Smooth muscle cell (in vitro differentiated cells): ENCODE measurements at regions not wholly inside any gene's neighbourhood (a gene's known extent, or its start where the extent isn't known, plus 50 kb on each side); places are given as distances from the start of the nearest gene placed in this dataset.

Source experiments
- DNase-seq: peaks from one replicate; lab custom pipeline; 2025; ENCODE audit not compliant: unreplicated experiment; lab: John Stamatoyannopoulos, UW
- H2AFZ ChIP-seq: fragments of 200-600 bp; sonication (generic); 2 replicates; pipeline ENCODE4 v1.6.0; 2016; ENCODE audit warnings: antibody characterized with exemption, low read depth, mild to moderate bottlenecking
- H3F3A ChIP-seq: fragments of 200-600 bp; sonication (generic); 2 replicates; pipeline ENCODE4 v1.6.0; 2017; ENCODE audit warnings: antibody characterized with exemption, low read depth
- H3K27ac ChIP-seq: fragments of 200-600 bp; sonication (generic); 2 replicates; pipeline ENCODE4 v1.5.1; 2016; ENCODE audit warnings: low read depth, mild to moderate bottlenecking
- H3K27me3 ChIP-seq: fragments of 200-600 bp; sonication (generic); 2 replicates; pipeline ENCODE4 v1.6.1; 2016; ENCODE audit warnings: low read depth, mild to moderate bottlenecking
- H3K36me3 ChIP-seq: fragments of 200-600 bp; sonication (generic); 2 replicates; pipeline ENCODE4 v1.5.1; 2016; ENCODE audit warnings: low read depth
- H3K4me1 ChIP-seq: fragments of 200-600 bp; sonication (generic); 2 replicates; pipeline ENCODE4 v1.5.1; 2016; ENCODE audit warnings: low read depth
- H3K4me2 ChIP-seq: fragments of 200-600 bp; sonication (generic); 2 replicates; pipeline ENCODE4 v1.6.0; 2016; ENCODE audit warnings: mild to moderate bottlenecking
- H3K4me3 ChIP-seq: fragments of 200-600 bp; sonication (generic); 2 replicates; pipeline ENCODE4 v1.5.1; 2016; ENCODE audit warnings: mild to moderate bottlenecking
- H3K79me2 ChIP-seq: fragments of 200-600 bp; sonication (generic); 2 replicates; pipeline ENCODE4 v1.6.0; 2016; ENCODE audit warnings: low read depth, mild to moderate bottlenecking
- H3K9ac ChIP-seq: fragments of 200-600 bp; sonication (generic); 2 replicates; pipeline ENCODE4 v1.6.0; 2016; ENCODE audit warnings: low read depth
- H3K9me3 ChIP-seq: fragments of 200-600 bp; sonication (generic); replicated peaks from 2 replicates; pipeline ENCODE4 v1.5.1; 2016; ENCODE audit warnings: low read depth
- H4K20me1 ChIP-seq: fragments of 200-600 bp; sonication (generic); 2 replicates; pipeline ENCODE4 v1.6.0; 2016; ENCODE audit warnings: low read depth
- CTCF ChIP-seq: fragments of 200-600 bp; sonication (generic); IDR thresholded peaks from 2 replicates; pipeline ENCODE4 v1.5.1; 2017; ENCODE audit warnings: borderline replicate concordance, mild to moderate bottlenecking, antibody characterized with exemption; ENCODE audit not compliant: insufficient read depth, poor library complexity, severe bottlenecking
- WGBS: methylation state at CpG from one replicate; pipeline ENCODE4 v1.1.7; 2016; ENCODE audit warnings: low lambda C conversion rate; 5-methylcytosine and 5-hydroxymethylcytosine counted together

GRCh38 chr5:79890930-79891249, 100.2 kb downstream of the MTX3 start:
- peaks cover 4% of the 10 kb centered on the region for H3K27me3 ChIP-seq
- H3K4me2 ChIP-seq = no peak overlapping the region
- WGBS = 58% methylated on average over 5 of the region's 5 CpGs
- H3K36me3 ChIP-seq = no peaks in the 10 kb centered on the region
- no peaks in the 10 kb centered on the region for H4K20me1 ChIP-seq
- H3K9me3 ChIP-seq = no peaks in the 10 kb centered on the region
- TF ChIP-seq CTCF = peak; percentile 10
- H3K9ac ChIP-seq = no peak overlapping the region
- no peak overlapping the region for H3K4me3 ChIP-seq
- H3K79me2 ChIP-seq = no peaks in the 10 kb centered on the region
- no peak overlapping the region for H2AFZ ChIP-seq
- no peak overlapping the region for H3K27ac ChIP-seq
- no peak for DNase-seq
- no peaks in the 10 kb centered on the region for H3F3A ChIP-seq
- H3K4me1 ChIP-seq = no peaks in the 10 kb centered on the region

GRCh38 chr5:79890119-79890929, 100.7 kb downstream of the MTX3 start:
- no peak overlapping the region for H3K4me3 ChIP-seq
- H2AFZ ChIP-seq = no peak overlapping the region
- no peaks in the 10 kb centered on the region for H3K36me3 ChIP-seq
- no peaks in the 10 kb centered on the region for H3K79me2 ChIP-seq
- no peak overlapping the region for H3K4me2 ChIP-seq
- no peaks in the 10 kb centered on the region for H4K20me1 ChIP-seq
- TF ChIP-seq CTCF = no peak
- H3F3A ChIP-seq = no peaks in the 10 kb centered on the region
- H3K4me1 ChIP-seq = no peaks in the 10 kb centered on the region
- H3K9ac ChIP-seq = no peak overlapping the region
- WGBS = 87% methylated on average over 4 of the region's 4 CpGs
- H3K27me3 ChIP-seq = peaks cover 7% of the 10 kb centered on the region
- no peak overlapping the region for H3K27ac ChIP-seq
- DNase-seq = no peak
- no peaks in the 10 kb centered on the region for H3K9me3 ChIP-seq

GRCh38 chr5:79888643-79889042, 102.4 kb downstream of the MTX3 start:
- Histone ChIP-seq H3K27me3 (peaks cover 14% of the 10 kb centered on the region), H3K4me1 (no peaks in the 10 kb centered on the region), H2AFZ (no peak overlapping the region), H3K36me3 (no peaks in the 10 kb centered on the region), H3F3A (no peaks in the 10 kb centered on the region), H3K27ac (no peak overlapping the region), H3K9me3 (no peaks in the 10 kb centered on the region), H4K20me1 (no peaks in the 10 kb centered on the region), H3K4me2 (no peak overlapping the region), H3K9ac (no peak overlapping the region), H3K4me3 (no peak overlapping the region), H3K79me2 (no peaks in the 10 kb centered on the region)
- DNase-seq = no peak
- 85% methylated on average over 2 of the region's 2 CpGs for WGBS
- no peak for TF ChIP-seq CTCF
